ENCODE measurements at regions not wholly inside any gene's neighbourhood (a gene's known extent, or its start where the extent isn't known, plus 50 kb on each side); places are given as distances from the start of the nearest gene placed in this dataset.
"Not testable (repeated sequence)": the region's sequence is repeated elsewhere in the genome, so short reads cannot be mapped to it uniquely, and the experiment has no call there.

DNA sequence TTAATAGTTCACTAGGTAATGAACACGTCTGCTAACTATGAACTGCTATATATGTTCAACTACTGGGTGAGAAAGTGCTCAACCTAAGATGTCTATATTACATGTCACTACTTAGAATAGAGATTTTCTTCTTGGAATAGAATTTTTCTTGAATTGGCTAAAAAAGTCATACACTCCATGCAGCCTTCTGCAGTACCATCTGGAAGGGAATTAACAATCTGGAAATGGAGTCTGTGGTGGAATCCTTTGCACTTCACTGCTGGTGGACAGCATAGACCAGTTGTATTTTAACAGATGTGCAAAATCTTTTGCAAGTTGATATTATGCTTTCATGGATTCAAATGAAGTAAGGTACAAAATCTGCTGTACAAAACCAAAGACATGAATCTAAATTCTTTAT, 799.6 kb downstream of the KCNJ3 start:
- Histone ChIP-seq H3K9me3 (no peaks in the 10 kb centered on the region), H3K4me3 (no peak overlapping the region), H3K27ac (no peak overlapping the region), H3K27me3 (no peaks in the 10 kb centered on the region), H3K4me1 (no peaks in the 10 kb centered on the region), H3K36me3 (no peaks in the 10 kb centered on the region)
- TF ChIP-seq, protein P1, sequence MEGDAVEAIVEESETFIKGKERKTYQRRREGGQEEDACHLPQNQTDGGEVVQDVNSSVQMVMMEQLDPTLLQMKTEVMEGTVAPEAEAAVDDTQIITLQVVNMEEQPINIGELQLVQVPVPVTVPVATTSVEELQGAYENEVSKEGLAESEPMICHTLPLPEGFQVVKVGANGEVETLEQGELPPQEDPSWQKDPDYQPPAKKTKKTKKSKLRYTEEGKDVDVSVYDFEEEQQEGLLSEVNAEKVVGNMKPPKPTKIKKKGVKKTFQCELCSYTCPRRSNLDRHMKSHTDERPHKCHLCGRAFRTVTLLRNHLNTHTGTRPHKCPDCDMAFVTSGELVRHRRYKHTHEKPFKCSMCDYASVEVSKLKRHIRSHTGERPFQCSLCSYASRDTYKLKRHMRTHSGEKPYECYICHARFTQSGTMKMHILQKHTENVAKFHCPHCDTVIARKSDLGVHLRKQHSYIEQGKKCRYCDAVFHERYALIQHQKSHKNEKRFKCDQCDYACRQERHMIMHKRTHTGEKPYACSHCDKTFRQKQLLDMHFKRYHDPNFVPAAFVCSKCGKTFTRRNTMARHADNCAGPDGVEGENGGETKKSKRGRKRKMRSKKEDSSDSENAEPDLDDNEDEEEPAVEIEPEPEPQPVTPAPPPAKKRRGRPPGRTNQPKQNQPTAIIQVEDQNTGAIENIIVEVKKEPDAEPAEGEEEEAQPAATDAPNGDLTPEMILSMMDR (IDR thresholded peaks at IDR 0.05) = no peak
- intact Hi-C loops (cut with DNase I) = no loop called here
- no peak for DNase-seq (ENCODE audit: low spot score in 2 of 2)

- Histone ChIP-seq H3K27ac (no peak overlapping the region), H3K4me1 (no peaks in the 10 kb centered on the region), H3K9me3 (no peaks in the 10 kb centered on the region), H3K4me3 (no peak overlapping the region), H3K36me3 (no peaks in the 10 kb centered on the region), H3K27me3 (no peaks in the 10 kb centered on the region)
- DNase-seq (ENCODE audit: low spot score in 2 of 2) = no peak
- TF ChIP-seq, protein P1 (IDR thresholded peaks at IDR 0.05) = no peak
- intact Hi-C loops (cut with DNase I) = no loop called here
Measured at GRCh38 chr2:155494744-155495143, 796.2 kb downstream of the KCNJ3 start.

DNA sequence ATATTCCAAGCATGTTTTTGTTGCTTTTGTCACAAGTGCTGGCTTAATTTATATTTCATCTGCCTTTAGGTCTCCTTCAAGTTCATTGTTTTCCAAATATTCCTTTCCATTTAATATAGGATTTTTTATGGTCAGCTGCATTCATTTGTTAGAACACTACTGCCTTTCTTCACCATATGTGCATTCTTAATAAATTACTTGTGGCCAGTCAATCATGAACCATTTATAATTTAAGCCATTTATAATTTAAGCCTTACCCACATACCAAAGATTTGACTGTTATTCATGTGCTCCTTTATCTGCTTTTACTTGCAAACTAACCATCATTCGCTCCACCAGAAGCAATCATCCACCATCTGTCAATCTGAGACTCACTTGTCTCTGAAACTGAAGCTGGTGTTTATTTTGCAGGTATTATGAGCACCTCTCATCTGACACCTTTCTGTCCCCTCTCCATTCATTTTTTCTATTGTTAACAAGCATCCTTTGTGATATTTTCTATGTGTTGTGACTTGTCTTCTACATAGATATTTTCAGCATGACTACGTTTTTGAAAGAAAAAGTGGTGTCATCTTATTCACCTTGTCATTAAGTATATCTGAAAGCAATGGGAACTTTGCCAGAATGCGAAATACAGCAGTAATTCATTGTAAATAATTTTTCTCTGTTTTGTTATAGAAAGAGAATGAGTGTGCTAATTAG, 786.8 kb downstream of the KCNJ3 start:
- H3K9me3 ChIP-seq = no peaks in the 10 kb centered on the region
- TF ChIP-seq, protein P1 (IDR thresholded peaks at IDR 0.05) = no peak
- H3K4me1 ChIP-seq = no peaks in the 10 kb centered on the region
- H3K27me3 ChIP-seq = no peaks in the 10 kb centered on the region
- intact Hi-C loops (cut with DNase I) = no loop called here
- H3K4me3 ChIP-seq = no peak overlapping the region
- DNase-seq (ENCODE audit: low spot score in 2 of 2) = no peak
- no peak overlapping the region for H3K27ac ChIP-seq
- no peaks in the 10 kb centered on the region for H3K36me3 ChIP-seq

- TF ChIP-seq, protein P1 (IDR thresholded peaks at IDR 0.05) = no peak
- no peak for DNase-seq (ENCODE audit: low spot score in 2 of 2)
- no peaks in the 10 kb centered on the region for H3K4me1 ChIP-seq
- no peak overlapping the region for H3K27ac ChIP-seq
- no peaks in the 10 kb centered on the region for H3K27me3 ChIP-seq
- H3K4me3 ChIP-seq = no peak overlapping the region
- no peaks in the 10 kb centered on the region for H3K9me3 ChIP-seq
- no peaks in the 10 kb centered on the region for H3K36me3 ChIP-seq
- intact Hi-C loops (cut with DNase I) = no loop called here
Measured at GRCh38 chr2:155481141-155481540, 782.6 kb downstream of the KCNJ3 start.

DNA sequence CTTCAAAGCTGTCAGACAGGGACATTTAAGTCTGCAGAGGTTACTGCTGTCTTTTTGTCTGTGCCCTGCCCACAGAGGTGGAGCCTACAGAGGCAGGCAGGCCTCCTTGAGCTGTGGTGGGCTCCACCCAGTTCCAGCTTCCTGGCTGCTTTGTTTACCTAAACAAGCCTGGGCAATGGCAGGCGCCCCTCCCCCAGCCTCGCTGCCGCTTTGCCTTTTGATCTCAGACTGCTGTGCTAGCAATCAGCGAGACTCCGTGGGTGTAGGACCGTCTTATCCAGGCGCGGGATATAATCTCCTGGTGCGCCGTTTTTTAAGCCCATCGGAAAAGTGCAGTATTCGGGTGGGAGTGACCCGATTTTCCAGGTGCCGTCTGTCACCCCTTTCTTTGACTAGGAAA, 773.5 kb downstream of the KCNJ3 start:
- H3K4me1 ChIP-seq; H3K36me3 ChIP-seq; intact Hi-C loops (cut with DNase I); H3K4me3 ChIP-seq; H3K9me3 ChIP-seq; H3K27me3 ChIP-seq; DNase-seq (ENCODE audit: low spot score in 2 of 2); H3K27ac ChIP-seq: not testable (repeated sequence)

GRCh38 chr2:155456222-155456621, 757.7 kb downstream of the KCNJ3 start:
- no peaks in the 10 kb centered on the region for H3K9me3 ChIP-seq
- DNase-seq (ENCODE audit: low spot score in 2 of 2) = no peak
- no peak overlapping the region for H3K4me3 ChIP-seq
- intact Hi-C loops (cut with DNase I) = no loop called here
- no peaks in the 10 kb centered on the region for H3K27me3 ChIP-seq
- H3K36me3 ChIP-seq = no peaks in the 10 kb centered on the region
- no peak overlapping the region for H3K27ac ChIP-seq
- no peaks in the 10 kb centered on the region for H3K4me1 ChIP-seq
- TF ChIP-seq, protein P1 (IDR thresholded peaks at IDR 0.05) = no peak
